ENCODE measurements at regions not wholly inside any gene's neighbourhood (a gene's known extent, or its start where the extent isn't known, plus 50 kb on each side); places are given as distances from the start of the nearest gene placed in this dataset.

- no peak for DNase-seq
- Histone ChIP-seq H3K27ac (ENCODE audit: low read depth, low read length) (peak overlapping the region; percentile 29), H3K4me3 (ENCODE audit: low read length in 2 of 2) (no peak overlapping the region), H3K4me1 (ENCODE audit: insufficient read depth, low read length) (peaks cover 50% of the 10 kb centered on the region), H3K9me3 (ENCODE audit: control insufficient read depth in 1 of 2, low read length in 2 of 2) (no peaks in the 10 kb centered on the region), H3K27me3 (ENCODE audit: insufficient read depth, low read length) (no peaks in the 10 kb centered on the region), H3K36me3 (ENCODE audit: insufficient read depth, low read length) (no peaks in the 10 kb centered on the region)
- Mint-ChIP-seq H3K4me1 (peaks cover 31 to 60% (median 49%) of the 10 kb centered on the region in 4 donors), H3K4me3 (peak overlapping the region in 6 of 8 donors; percentile 78 to 93 (median 84)), H3K27me3 (no peaks in the 10 kb centered on the region), H3K27ac (peak overlapping the region; percentile 90 to 96 (median 94)), H3K9me3 (no peaks in the 10 kb centered on the region), H3K36me3 (no peaks in the 10 kb centered on the region)
- ChIA-PET POLR2A (ENCODE audit: partially characterized antibody) (interaction anchor here (0.7 to 4.9 kb wide), 16 partner anchors 13 to 485 kb away, joined by 3 to 77 read pairs (median 4); partner anchors contain the start of genes AFTPH, PELI1, SERTAD2 and UGP2), CTCF (ENCODE audit: partially characterized antibody) (interaction anchor here (0.5 to 9.5 kb wide), 14 partner anchors 15 to 276 kb away, joined by 3 to 341 read pairs (median 10); partner anchors contain the start of gene AFTPH)
- intact Hi-C loops (cut with micrococcal nuclease), result loop anchor here (5.0 kb wide), 2 partner anchors 43 to 732 kb away; partner anchors contain the start of gene CEP68
Observed at GRCh38 chr2:64325477-64325851, 128.5 kb upstream of the LGALSL start.

GRCh38 chr2:64325852-64326577 is 127.9 kb upstream of the LGALSL start:
- Mint-ChIP-seq H3K4me1 (peaks cover 35 to 65% (median 53%) of the 10 kb centered on the region in 4 donors), H3K4me3 (peak overlapping the region; percentile 52 to 93 (median 82)), H3K9me3 (no peaks in the 10 kb centered on the region), H3K27ac (peak overlapping the region; percentile 90 to 96 (median 94)), H3K27me3 (no peaks in the 10 kb centered on the region), H3K36me3 (no peaks in the 10 kb centered on the region)
- Histone ChIP-seq H3K9me3 (ENCODE audit: control insufficient read depth in 1 of 2, low read length in 2 of 2) (no peaks in the 10 kb centered on the region), H3K36me3 (ENCODE audit: insufficient read depth, low read length) (no peaks in the 10 kb centered on the region), H3K4me1 (ENCODE audit: insufficient read depth, low read length) (peaks cover 54% of the 10 kb centered on the region), H3K4me3 (ENCODE audit: low read length in 2 of 2) (no peak overlapping the region), H3K27me3 (ENCODE audit: insufficient read depth, low read length) (no peaks in the 10 kb centered on the region), H3K27ac (ENCODE audit: low read depth, low read length) (peak overlapping the region; percentile 29)
- DNase-seq, result peak; percentile 68 to 81 (median 72)
- CTCF ChIA-PET (ENCODE audit: partially characterized antibody), result interaction anchor here (0.5 to 9.5 kb wide), 25 partner anchors 8 to 547 kb away, joined by 3 to 341 read pairs (median 11); partner anchors contain the start of gene AFTPH
- POLR2A ChIA-PET (ENCODE audit: partially characterized antibody), result interaction anchor here (0.6 to 4.9 kb wide), 20 partner anchors 14 to 506 kb away, joined by 3 to 77 read pairs (median 4); partner anchors contain the start of genes AFTPH, PELI1, SERTAD2 and UGP2
- intact Hi-C loops (cut with micrococcal nuclease), result loop anchor here (1.0 to 5.0 kb wide), 7 partner anchors 44 to 731 kb away; partner anchors contain the start of genes AFTPH, CEP68 and PELI1

DNA sequence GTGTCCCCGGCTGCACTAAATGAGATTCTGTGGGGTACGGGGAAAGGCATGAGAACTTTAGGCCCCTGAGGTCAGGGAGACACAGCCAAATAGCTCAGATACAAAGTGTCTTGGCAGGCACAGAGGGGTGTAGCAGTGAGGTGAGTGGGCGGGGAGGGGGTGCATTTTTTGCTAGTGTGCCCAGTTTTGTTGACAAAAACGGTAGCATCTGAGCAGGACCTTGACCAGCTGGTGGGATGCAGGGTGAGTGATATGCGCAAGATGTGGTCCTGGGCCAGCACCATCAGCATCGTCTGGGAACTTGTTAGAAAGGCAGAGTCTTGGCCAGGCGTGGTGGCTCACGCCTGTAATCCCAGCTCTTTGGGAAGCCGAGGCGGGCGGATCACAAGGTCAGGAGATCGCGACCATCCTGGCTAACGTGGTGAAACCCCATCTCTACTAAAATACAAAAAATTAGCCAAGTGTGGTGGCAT is 127.3 kb upstream of the LGALSL start:
- Histone ChIP-seq H3K27ac (ENCODE audit: low read depth, low read length) (peak overlapping the region; percentile 29), H3K4me1 (ENCODE audit: insufficient read depth, low read length) (peaks cover 57% of the 10 kb centered on the region), H3K27me3 (ENCODE audit: insufficient read depth, low read length) (no peaks in the 10 kb centered on the region), H3K9me3 (ENCODE audit: control insufficient read depth in 1 of 2, low read length in 2 of 2) (no peaks in the 10 kb centered on the region), H3K4me3 (ENCODE audit: low read length in 2 of 2) (no peak overlapping the region), H3K36me3 (ENCODE audit: insufficient read depth, low read length) (no peaks in the 10 kb centered on the region)
- no peaks in the 10 kb centered on the region for H3K9me3 Mint-ChIP-seq
- peaks cover 35 to 65% (median 53%) of the 10 kb centered on the region in 4 donors for H3K4me1 Mint-ChIP-seq
- no peak for DNase-seq
- no peaks in the 10 kb centered on the region for H3K27me3 Mint-ChIP-seq
- intact Hi-C loops (cut with micrococcal nuclease), result loop anchor here (1.0 to 5.0 kb wide), 7 partner anchors 44 to 731 kb away; partner anchors contain the start of genes AFTPH, CEP68 and PELI1
- H3K36me3 Mint-ChIP-seq, result no peaks in the 10 kb centered on the region
- peak overlapping the region; percentile 90 to 96 (median 94) for H3K27ac Mint-ChIP-seq
- H3K4me3 Mint-ChIP-seq, result peak overlapping the region; percentile 52 to 93 (median 82)
- POLR2A ChIA-PET (ENCODE audit: partially characterized antibody), result interaction anchor here (0.6 to 4.9 kb wide), 25 partner anchors 14 to 738 kb away, joined by 3 to 77 read pairs (median 4); partner anchors contain the start of genes AFTPH, MDH1, PELI1 and SERTAD2
- CTCF ChIA-PET (ENCODE audit: partially characterized antibody), result interaction anchor here (0.9 to 9.5 kb wide), 31 partner anchors 9 to 628 kb away, joined by 3 to 341 read pairs (median 6); partner anchors contain the start of gene AFTPH

DNA sequence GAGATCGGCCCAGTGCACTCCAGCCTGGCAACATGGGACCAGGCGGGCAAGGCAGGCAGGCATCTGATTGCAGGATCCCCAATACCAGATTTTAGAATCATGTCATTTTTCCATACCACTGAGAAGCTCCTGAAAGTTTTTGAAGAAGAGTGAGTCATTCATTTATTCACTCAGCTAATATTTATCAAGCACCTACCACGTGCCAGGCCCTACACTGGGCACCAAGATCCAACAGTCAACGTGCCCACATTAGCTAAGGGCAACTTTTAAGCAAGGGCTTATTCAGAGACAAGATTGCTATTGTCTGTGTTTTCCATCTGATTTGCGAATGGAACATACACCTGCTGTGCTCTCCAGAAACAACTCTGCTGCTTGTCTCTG is 126.8 kb upstream of the LGALSL start:
- POLR2A ChIA-PET (ENCODE audit: partially characterized antibody), result interaction anchor here (0.6 to 4.9 kb wide), 22 partner anchors 14 to 738 kb away, joined by 3 to 77 read pairs (median 4); partner anchors contain the start of genes AFTPH, MDH1, PELI1 and SERTAD2

DNA sequence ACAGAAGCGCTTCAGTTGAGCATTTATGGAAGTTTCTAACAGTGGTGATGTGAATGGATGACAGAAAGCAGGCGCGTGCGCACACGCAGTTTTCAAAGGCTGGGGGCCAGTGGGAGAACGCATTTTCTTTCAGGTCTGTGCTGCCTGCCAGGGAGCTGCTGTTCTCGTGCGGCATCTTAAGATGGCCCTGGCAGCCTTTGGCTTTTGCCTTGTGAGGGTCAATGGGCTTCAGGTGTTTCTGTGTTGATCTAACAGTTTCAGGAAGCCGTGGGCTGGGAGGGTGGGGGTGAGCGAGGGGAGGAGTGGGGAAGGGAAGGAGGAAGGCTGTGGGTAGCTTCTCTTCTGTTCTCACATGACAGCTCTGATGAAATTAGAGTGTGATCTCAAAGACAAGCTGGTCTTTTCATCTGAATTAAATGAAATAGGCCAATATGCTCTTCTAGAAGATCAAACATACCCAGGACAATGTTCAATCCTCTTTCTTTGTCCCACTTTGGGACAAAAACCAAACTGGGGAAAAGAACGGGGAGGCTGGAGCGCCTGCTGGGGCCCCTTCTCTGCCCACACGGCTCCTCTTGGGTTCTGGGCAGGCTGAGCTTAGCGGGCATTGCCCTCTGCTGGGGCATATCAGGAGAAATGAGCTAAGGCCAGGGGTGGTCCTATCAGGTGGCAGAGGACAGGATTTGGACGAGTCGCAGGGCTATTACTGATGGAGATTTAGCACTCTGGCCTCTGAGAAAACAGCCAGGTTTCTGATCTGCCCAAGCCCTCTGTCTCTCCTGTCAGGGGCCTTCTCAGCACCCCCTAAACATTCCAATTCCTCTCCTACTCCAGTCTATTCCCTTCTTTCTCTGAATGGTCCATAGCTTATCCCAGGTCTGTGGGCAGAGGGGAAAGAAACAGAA is 126.2 kb upstream of the LGALSL start:
- H3K9me3 ChIP-seq (ENCODE audit: control insufficient read depth in 1 of 2, low read length in 2 of 2), result no peaks in the 10 kb centered on the region
- H3K27ac Mint-ChIP-seq, result peak overlapping the region; percentile 88 to 96 (median 93)
- no peaks in the 10 kb centered on the region for H3K27me3 ChIP-seq (ENCODE audit: insufficient read depth, low read length)
- no peaks in the 10 kb centered on the region for H3K9me3 Mint-ChIP-seq
- ChIA-PET CTCF (ENCODE audit: partially characterized antibody) (interaction anchor here (0.6 to 9.5 kb wide), 62 partner anchors 10 to 728 kb away, joined by 3 to 341 read pairs (median 5); partner anchors contain the start of genes AFTPH and CEP68), POLR2A (ENCODE audit: partially characterized antibody) (interaction anchor here (0.6 to 4.9 kb wide), 22 partner anchors 15 to 739 kb away, joined by 3 to 77 read pairs (median 4); partner anchors contain the start of genes AFTPH, MDH1, PELI1 and SERTAD2)
- H3K36me3 Mint-ChIP-seq, result no peaks in the 10 kb centered on the region
- H3K4me3 ChIP-seq (ENCODE audit: low read length in 2 of 2), result peak overlapping the region; percentile 14 to 32
- H3K27me3 Mint-ChIP-seq, result no peaks in the 10 kb centered on the region
- DNase-seq, result peak; percentile 48 to 60 (median 49)
- H3K36me3 ChIP-seq (ENCODE audit: insufficient read depth, low read length), result no peaks in the 10 kb centered on the region
- peaks cover 35 to 65% (median 53%) of the 10 kb centered on the region in 4 donors for H3K4me1 Mint-ChIP-seq
- peaks cover 57% of the 10 kb centered on the region for H3K4me1 ChIP-seq (ENCODE audit: insufficient read depth, low read length)
- H3K4me3 Mint-ChIP-seq, result peak overlapping the region; percentile 76 to 93 (median 78)
- peak overlapping the region; percentile 10 for H3K27ac ChIP-seq (ENCODE audit: low read depth, low read length)
- intact Hi-C loops (cut with micrococcal nuclease), result loop anchor here (1.0 to 5.0 kb wide), 5 partner anchors 45 to 730 kb away; partner anchors contain the start of gene CEP68

More for the DNA sequence above, 126.8 kb upstream of the LGALSL start:
- H3K4me1 ChIP-seq (ENCODE audit: insufficient read depth, low read length), result peaks cover 57% of the 10 kb centered on the region
- Mint-ChIP-seq H3K9me3 (no peaks in the 10 kb centered on the region), H3K4me3 (peak overlapping the region; percentile 76 to 93 (median 78)), H3K27me3 (no peaks in the 10 kb centered on the region), H3K36me3 (no peaks in the 10 kb centered on the region), H3K4me1 (peaks cover 35 to 65% (median 53%) of the 10 kb centered on the region in 4 donors), H3K27ac (peak overlapping the region; percentile 88 to 96 (median 93))
- H3K27me3 ChIP-seq (ENCODE audit: insufficient read depth, low read length), result no peaks in the 10 kb centered on the region
- peak overlapping the region; percentile 14 to 32 for H3K4me3 ChIP-seq (ENCODE audit: low read length in 2 of 2)
- no peak for DNase-seq
- H3K36me3 ChIP-seq (ENCODE audit: insufficient read depth, low read length), result no peaks in the 10 kb centered on the region
- H3K27ac ChIP-seq (ENCODE audit: low read depth, low read length), result peak overlapping the region; percentile 10
- CTCF ChIA-PET (ENCODE audit: partially characterized antibody), result interaction anchor here (0.8 to 9.5 kb wide), 45 partner anchors 9 to 628 kb away, joined by 3 to 341 read pairs (median 6); partner anchors contain the start of gene AFTPH
- intact Hi-C loops (cut with micrococcal nuclease), result loop anchor here (2.0 to 5.0 kb wide), 3 partner anchors 45 to 730 kb away; partner anchors contain the start of gene CEP68
- no peaks in the 10 kb centered on the region for H3K9me3 ChIP-seq (ENCODE audit: control insufficient read depth in 1 of 2, low read length in 2 of 2)

- Mint-ChIP-seq H3K4me3 (peak overlapping the region in 6 of 8 donors; percentile 76 to 93 (median 79)), H3K36me3 (no peaks in the 10 kb centered on the region), H3K27ac (peak overlapping the region; percentile 88 to 96 (median 93)), H3K9me3 (no peaks in the 10 kb centered on the region), H3K27me3 (no peaks in the 10 kb centered on the region), H3K4me1 (peaks cover 35 to 65% (median 52%) of the 10 kb centered on the region in 4 donors)
- ChIA-PET POLR2A (ENCODE audit: partially characterized antibody) (interaction anchor here (1.3 to 4.9 kb wide), 8 partner anchors 114 to 304 kb away, joined by 4 to 77 read pairs (median 8); partner anchors contain the start of genes AFTPH and PELI1), CTCF (ENCODE audit: partially characterized antibody) (interaction anchor here (0.6 to 9.5 kb wide), 53 partner anchors 10 to 727 kb away, joined by 3 to 341 read pairs (median 5); partner anchors contain the start of genes AFTPH and CEP68)
- DNase-seq, result no peak
- H3K4me3 ChIP-seq (ENCODE audit: low read length in 2 of 2), result no peak overlapping the region
- H3K9me3 ChIP-seq (ENCODE audit: control insufficient read depth in 1 of 2, low read length in 2 of 2), result no peaks in the 10 kb centered on the region
- intact Hi-C loops (cut with micrococcal nuclease), result loop anchor here (1.0 to 5.0 kb wide), 4 partner anchors 46 to 729 kb away; partner anchors contain the start of gene CEP68
- no peaks in the 10 kb centered on the region for H3K27me3 ChIP-seq (ENCODE audit: insufficient read depth, low read length)
- H3K4me1 ChIP-seq (ENCODE audit: insufficient read depth, low read length), result peaks cover 57% of the 10 kb centered on the region
- H3K27ac ChIP-seq (ENCODE audit: low read depth, low read length), result peak overlapping the region; percentile 10
- H3K36me3 ChIP-seq (ENCODE audit: insufficient read depth, low read length), result no peaks in the 10 kb centered on the region
Observed at GRCh38 chr2:64328415-64328722, 125.6 kb upstream of the LGALSL start.
